Ishikawa (cell line): ENCODE measurements at regions not wholly inside any gene's neighbourhood (a gene's known extent, or its start where the extent isn't known, plus 50 kb on each side); places are given as distances from the start of the nearest gene placed in this dataset.

ENCODE experiments used
- CEBPB ChIP-seq: IDR thresholded peaks from 2 replicates; pipeline ENCODE4 v1.6.1; 2012
- EGR1 ChIP-seq: IDR thresholded peaks from 2 replicates; pipeline ENCODE4 v1.6.1; 2012
- FOXM1 ChIP-seq: IDR thresholded peaks from 2 replicates; pipeline ENCODE4 v1.6.1; 2012; ENCODE audit warnings: low read depth, borderline replicate concordance
- TAF1 ChIP-seq: IDR thresholded peaks from 2 replicates; pipeline ENCODE4 v1.6.1; 2012; ENCODE audit warnings: low read depth, mild to moderate bottlenecking
- TF ChIP-seq, protein P1 (sequence below): IDR thresholded peaks from 2 replicates; pipeline ENCODE4 v1.6.1; 2012

- TF ChIP-seq CEBPB (no peak), FOXM1 (no peak), EGR1 (no peak), TAF1 (no peak)
- TF ChIP-seq, protein P1, sequence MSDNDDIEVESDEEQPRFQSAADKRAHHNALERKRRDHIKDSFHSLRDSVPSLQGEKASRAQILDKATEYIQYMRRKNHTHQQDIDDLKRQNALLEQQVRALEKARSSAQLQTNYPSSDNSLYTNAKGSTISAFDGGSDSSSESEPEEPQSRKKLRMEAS: no peak
Measured at GRCh38 chr5:10120934-10121333, 128.8 kb downstream of the ATPSCKMT start.
